ENCODE measurements at regions not wholly inside any gene's neighbourhood (a gene's known extent, or its start where the extent isn't known, plus 50 kb on each side); places are given as distances from the start of the nearest gene placed in this dataset.

GRCh38 chr2:207265869-207266268, 100.1 kb upstream of the KLF7 start:
- ChIA-PET CTCF (no interaction called here), POLR2A (ENCODE audit: unreplicated experiment) (no interaction called here)
- intact Hi-C loops (cut with micrococcal nuclease) (no loop called here), dilution Hi-C loops (cut with HindIII; ENCODE audit: low sequenced_read_pairs, unreplicated experiment) (no loop called here), in situ Hi-C loops (cut with MboI; ENCODE audit: low sequenced_read_pairs) (no loop called here)
- no peak for ATAC-seq (ENCODE audit: low read depth)
- no peak overlapping the region for H2BK15ac ChIP-seq (ENCODE audit: low read depth, low read length)
- H3K4me1 ChIP-seq (ENCODE audit: control insufficient read depth, insufficient read depth, low read length), result peaks cover 5% of the 10 kb centered on the region
- TF ChIP-seq, protein P1, sequence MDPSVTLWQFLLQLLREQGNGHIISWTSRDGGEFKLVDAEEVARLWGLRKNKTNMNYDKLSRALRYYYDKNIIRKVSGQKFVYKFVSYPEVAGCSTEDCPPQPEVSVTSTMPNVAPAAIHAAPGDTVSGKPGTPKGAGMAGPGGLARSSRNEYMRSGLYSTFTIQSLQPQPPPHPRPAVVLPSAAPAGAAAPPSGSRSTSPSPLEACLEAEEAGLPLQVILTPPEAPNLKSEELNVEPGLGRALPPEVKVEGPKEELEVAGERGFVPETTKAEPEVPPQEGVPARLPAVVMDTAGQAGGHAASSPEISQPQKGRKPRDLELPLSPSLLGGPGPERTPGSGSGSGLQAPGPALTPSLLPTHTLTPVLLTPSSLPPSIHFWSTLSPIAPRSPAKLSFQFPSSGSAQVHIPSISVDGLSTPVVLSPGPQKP (IDR thresholded peaks at IDR 0.05; ENCODE audit: borderline replicate concordance, low read depth, low read length), result no peak
- TF ChIP-seq MXI1 (IDR thresholded peaks at IDR 0.05; ENCODE audit: borderline replicate concordance, low read depth, low read length) (no peak), CEBPB (IDR thresholded peaks at IDR 0.05; ENCODE audit: low read depth, low read length) (no peak), CTCF (conservative IDR thresholded peaks at IDR 0.05; ENCODE audit: low read depth, low read length) (no peak), RCOR1 (IDR thresholded peaks at IDR 0.05; ENCODE audit: insufficient replicate concordance, low read length) (no peak), RAD21 (IDR thresholded peaks at IDR 0.05; ENCODE audit: low read length) (no peak), CHD1 (IDR thresholded peaks at IDR 0.05; ENCODE audit: low read depth, low read length) (no peak), MAFK (IDR thresholded peaks at IDR 0.05; ENCODE audit: low read depth, low read length) (no peak), POLR2A (IDR thresholded peaks at IDR 0.05; ENCODE audit: low read depth, low read length) (no peak), FOS (IDR thresholded peaks at IDR 0.05; ENCODE audit: low read depth, low read length) (no peak), BHLHE40 (IDR thresholded peaks at IDR 0.05; ENCODE audit: low read depth, low read length) (no peak), SMC3 (IDR thresholded peaks at IDR 0.05; ENCODE audit: low read depth, low read length) (no peak), NFE2L2 (IDR thresholded peaks at IDR 0.05; ENCODE audit: low read depth, low read length) (no peak)
- TF ChIP-seq, protein P2, sequence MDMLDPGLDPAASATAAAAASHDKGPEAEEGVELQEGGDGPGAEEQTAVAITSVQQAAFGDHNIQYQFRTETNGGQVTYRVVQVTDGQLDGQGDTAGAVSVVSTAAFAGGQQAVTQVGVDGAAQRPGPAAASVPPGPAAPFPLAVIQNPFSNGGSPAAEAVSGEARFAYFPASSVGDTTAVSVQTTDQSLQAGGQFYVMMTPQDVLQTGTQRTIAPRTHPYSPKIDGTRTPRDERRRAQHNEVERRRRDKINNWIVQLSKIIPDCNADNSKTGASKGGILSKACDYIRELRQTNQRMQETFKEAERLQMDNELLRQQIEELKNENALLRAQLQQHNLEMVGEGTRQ (IDR thresholded peaks at IDR 0.05; ENCODE audit: low read depth, low read length), result no peak
- no peaks in the 10 kb centered on the region for H3K9me3 ChIP-seq (ENCODE audit: control insufficient read depth, insufficient read depth, low read length)
- no peak overlapping the region for H3K56ac ChIP-seq (ENCODE audit: extremely low read depth, insufficient read depth, low read length)
- H3K27ac ChIP-seq (ENCODE audit: insufficient read depth, low read length), result no peak overlapping the region
- H3K23ac ChIP-seq (ENCODE audit: low read depth, low read length), result no peak overlapping the region
- BruUV-seq (replicated peaks), result no TSS peak
- no peak overlapping the region for H2AFZ ChIP-seq (replicated peaks; ENCODE audit: low read length, poor library complexity)
- no peak overlapping the region for H3K9ac ChIP-seq (ENCODE audit: low read depth, low read length)
- no peak overlapping the region for H2BK5ac ChIP-seq (ENCODE audit: low read depth, low read length, poor library complexity, severe bottlenecking)
- H3K27me3 ChIP-seq (ENCODE audit: control insufficient read depth, insufficient read depth, low read length), result no peaks in the 10 kb centered on the region
- no peak overlapping the region for H2AK9ac ChIP-seq (replicated peaks; ENCODE audit: low read depth, low read length, poor library complexity)
- H3K18ac ChIP-seq (ENCODE audit: low read depth, low read length), result no peak overlapping the region
- peaks cover 0 to 6% of the 10 kb centered on the region in 2 experiments; a peak in 1 of 4 replicates for H3K79me1 ChIP-seq (ENCODE audit: low read depth in 1 of 2, low read length in 2 of 2)
- no peak overlapping the region for H4K91ac ChIP-seq (ENCODE audit: insufficient read depth, low read depth, low read length)
- H3K36me3 ChIP-seq (ENCODE audit: control insufficient read depth, insufficient read depth, low read length), result no peaks in the 10 kb centered on the region
- no peak overlapping the region for H3K14ac ChIP-seq (replicated peaks; ENCODE audit: low read depth, low read length)
- H4K8ac ChIP-seq (ENCODE audit: low read depth in 2 of 2, low read length in 2 of 2), result no peak overlapping the region
- no peak for DNase-seq
- H3K4me2 ChIP-seq (ENCODE audit: low read depth, low read length), result no peak overlapping the region
- WGBS, 2 experiments (ENCODE audit: extremely low coverage in 2 of 2, insufficient read length in 1 of 2), result no CpG with 5 or more reads among the region's 6 CpGs
- H4K5ac ChIP-seq (ENCODE audit: low read depth, low read length), result no peak overlapping the region
- peaks cover 6% of the 10 kb centered on the region for H3K9me1 ChIP-seq (ENCODE audit: insufficient read depth, low read length)
- no peak overlapping the region for H2AK5ac ChIP-seq (ENCODE audit: low read depth, low read length)
- H2BK20ac ChIP-seq (ENCODE audit: low read depth, low read length), result no peak overlapping the region
- no peak overlapping the region for H3K4me3 ChIP-seq (ENCODE audit: insufficient read depth, low read depth, low read length)
- H3K4ac ChIP-seq (ENCODE audit: low read depth, low read length), result no peak overlapping the region
- H2BK120ac ChIP-seq (ENCODE audit: low read depth, low read length), result no peak overlapping the region
- no peaks in the 10 kb centered on the region for H4K20me1 ChIP-seq (ENCODE audit: insufficient read depth, low read length)

Data from IMR-90 (cell line).